Natural killer cell (primary cell): ENCODE measurements at regions not wholly inside any gene's neighbourhood (a gene's known extent, or its start where the extent isn't known, plus 50 kb on each side); places are given as distances from the start of the nearest gene placed in this dataset.
"Not testable (repeated sequence)": the region's sequence is repeated elsewhere in the genome, so short reads cannot be mapped to it uniquely, and the experiment has no call there.

ENCODE experiments used
- ATAC-seq, 3 donors: fragments of 150-1000 bp in 2 of 3; fragments of 200-7000 bp in 1 of 3; cut with Tn5 transposase; 1 replicate in 1 of 3; 2 replicates in 2 of 3; pipeline ENCODE4 v1.10.0; 2021; ENCODE audit warnings: mild to moderate bottlenecking in 2 of 3, moderate library complexity in 2 of 3
- DNase-seq, 2 donors: peaks; one replicate each; pipeline versions ENCODE4 v3.0.0 to v3.0.0-alpha.2; 2013 to 2021; ENCODE audit warnings: mixed read lengths in 1 of 2
- H3K27ac ChIP-seq: one replicate; pipeline ENCODE4 v1.5.1; 2013; ENCODE audit warnings: mild to moderate bottlenecking, low read length
- H3K27me3 ChIP-seq: one replicate; pipeline ENCODE4 v1.6.1; 2013; ENCODE audit warnings: low read length; ENCODE audit not compliant: control insufficient read depth, insufficient read depth
- H3K36me3 ChIP-seq: one replicate; pipeline ENCODE4 v1.6.1; 2013; ENCODE audit warnings: low read length; ENCODE audit not compliant: control insufficient read depth, insufficient read depth
- H3K4me1 ChIP-seq: one replicate; pipeline ENCODE4 v1.6.1; 2013; ENCODE audit warnings: low read length; ENCODE audit not compliant: control insufficient read depth, insufficient read depth
- H3K4me3 ChIP-seq: one replicate; pipeline ENCODE4 v1.5.1; 2013; ENCODE audit warnings: low read length
- H3K9me3 ChIP-seq: one replicate; pipeline ENCODE4 v1.6.1; 2013; ENCODE audit warnings: low read length; ENCODE audit not compliant: control insufficient read depth, insufficient read depth
- H3K27ac Mint-ChIP-seq, 2 donors: one replicate each; pipeline ENCODE4 v1.8.0; 2022; ENCODE audit warnings: mild to moderate bottlenecking in 2 of 2, mixed read lengths in 2 of 2, moderate library complexity in 1 of 2
- H3K27me3 Mint-ChIP-seq, 2 donors: one replicate each; pipeline ENCODE4 v1.8.0; 2022; ENCODE audit warnings: low read depth in 2 of 2, mixed read lengths in 2 of 2
- H3K36me3 Mint-ChIP-seq: one replicate; pipeline ENCODE4 v1.8.0; 2022; ENCODE audit warnings: mixed read lengths
- H3K4me1 Mint-ChIP-seq, 2 donors: one replicate each; pipeline ENCODE4 v1.8.0; 2022; ENCODE audit warnings: mixed read lengths in 2 of 2
- H3K4me3 Mint-ChIP-seq: one replicate; pipeline ENCODE4 v1.8.0; 2022; ENCODE audit warnings: mild to moderate bottlenecking, moderate library complexity, mixed read lengths
- H3K9me3 Mint-ChIP-seq, 2 donors: one replicate each; pipeline ENCODE4 v1.8.0; 2022; ENCODE audit warnings: mixed read lengths in 2 of 2
- CTCF ChIP-seq: fragments of 200-600 bp; IDR thresholded peaks from one replicate; pipeline ENCODE4 v1.8.0; 2022; ENCODE audit warnings: antibody characterized with exemption
- WGBS: methylation state at CpG from one replicate; pipeline ENCODE4 v1.1.7; 2013; ENCODE audit warnings: missing lambda C conversion rate; ENCODE audit not compliant: insufficient coverage; 5-methylcytosine and 5-hydroxymethylcytosine counted together
- intact Hi-C: fragments of 100-400 bp; cut with micrococcal nuclease; formaldehyde crosslinking; loops from one replicate; pipeline ENCODE4 v1.14.2; 2022

- Histone ChIP-seq H3K9me3 (no peaks in the 10 kb centered on the region), H3K36me3 (no peaks in the 10 kb centered on the region), H3K27ac (no peak overlapping the region), H3K4me1 (no peaks in the 10 kb centered on the region), H3K27me3 (no peaks in the 10 kb centered on the region), H3K4me3 (no peak overlapping the region)
- Mint-ChIP-seq H3K4me1 (no peaks in the 10 kb centered on the region), H3K27me3 (no peaks in the 10 kb centered on the region), H3K4me3 (no peak overlapping the region), H3K36me3 (no peaks in the 10 kb centered on the region), H3K9me3 (peaks cover 8 to 14% of the 10 kb centered on the region in 2 donors), H3K27ac (no peak overlapping the region)
- no peak for ATAC-seq
- no peak for TF ChIP-seq CTCF
- intact Hi-C loops = no loop called here
- 79% methylated on average over 1 of the region's 1 CpG for WGBS
- no peak for DNase-seq
These were observed 838.5 kb downstream of the DIPK2A start for GRCh38 chr3:144810160-144810559.

GRCh38 chr3:144815655-144816054, 844.0 kb downstream of the DIPK2A start:
- no peak for TF ChIP-seq CTCF
- Histone ChIP-seq H3K27me3 (no peaks in the 10 kb centered on the region), H3K36me3 (no peaks in the 10 kb centered on the region), H3K4me1 (no peaks in the 10 kb centered on the region), H3K9me3 (no peaks in the 10 kb centered on the region), H3K27ac (no peak overlapping the region), H3K4me3 (no peak overlapping the region)
- Mint-ChIP-seq H3K9me3 (peaks cover 8 to 15% of the 10 kb centered on the region in 2 donors), H3K27ac (no peak overlapping the region), H3K36me3 (no peaks in the 10 kb centered on the region), H3K4me3 (no peak overlapping the region), H3K4me1 (no peaks in the 10 kb centered on the region), H3K27me3 (no peaks in the 10 kb centered on the region)
- ATAC-seq = no peak
- WGBS = 40% methylated on average over 1 of the region's 3 CpGs
- DNase-seq = no peak
- intact Hi-C loops = no loop called here

GRCh38 chr3:144816323-144816722, 844.7 kb downstream of the DIPK2A start:
- H3K27ac ChIP-seq = no peak overlapping the region
- H3K4me3 Mint-ChIP-seq = no peak overlapping the region
- intact Hi-C loops = no loop called here
- DNase-seq (no peak), ATAC-seq (no peak)
- no peak overlapping the region for H3K4me3 ChIP-seq
- H3K4me1 ChIP-seq = no peaks in the 10 kb centered on the region
- no peaks in the 10 kb centered on the region for H3K27me3 Mint-ChIP-seq
- no peaks in the 10 kb centered on the region for H3K27me3 ChIP-seq
- H3K9me3 Mint-ChIP-seq = peaks cover 11 to 17% of the 10 kb centered on the region in 2 donors
- H3K4me1 Mint-ChIP-seq = no peaks in the 10 kb centered on the region
- TF ChIP-seq CTCF = no peak
- H3K36me3 ChIP-seq = no peaks in the 10 kb centered on the region
- 82% methylated on average over 2 of the region's 2 CpGs for WGBS
- H3K27ac Mint-ChIP-seq = no peak overlapping the region
- H3K9me3 ChIP-seq = no peaks in the 10 kb centered on the region
- no peaks in the 10 kb centered on the region for H3K36me3 Mint-ChIP-seq

- no peak overlapping the region for H3K4me3 Mint-ChIP-seq
- no peak overlapping the region for H3K27ac Mint-ChIP-seq
- no peak overlapping the region for H3K27ac ChIP-seq
- peaks cover 9 to 11% of the 10 kb centered on the region in 2 donors for H3K9me3 Mint-ChIP-seq
- H3K27me3 ChIP-seq = no peaks in the 10 kb centered on the region
- DNase-seq (no peak), ATAC-seq (no peak)
- no peaks in the 10 kb centered on the region for H3K36me3 Mint-ChIP-seq
- no peaks in the 10 kb centered on the region for H3K4me1 ChIP-seq
- H3K4me1 Mint-ChIP-seq = no peaks in the 10 kb centered on the region
- H3K9me3 ChIP-seq = no peaks in the 10 kb centered on the region
- H3K36me3 ChIP-seq = no peaks in the 10 kb centered on the region
- no peak for TF ChIP-seq CTCF
- H3K4me3 ChIP-seq = no peak overlapping the region
- intact Hi-C loops = no loop called here
- H3K27me3 Mint-ChIP-seq = no peaks in the 10 kb centered on the region
These were observed 847.4 kb downstream of the DIPK2A start for GRCh38 chr3:144818973-144819372.

GRCh38 chr3:144820232-144820631, 848.6 kb downstream of the DIPK2A start:
- WGBS = 67% methylated on average over 2 of the region's 2 CpGs
- H3K36me3 ChIP-seq, H3K4me3 Mint-ChIP-seq, DNase-seq, ATAC-seq, H3K27me3 ChIP-seq, H3K27me3 Mint-ChIP-seq, H3K4me1 ChIP-seq, H3K4me1 Mint-ChIP-seq, H3K27ac Mint-ChIP-seq, H3K27ac ChIP-seq, H3K9me3 ChIP-seq, intact Hi-C loops, H3K4me3 ChIP-seq, H3K36me3 Mint-ChIP-seq, H3K9me3 Mint-ChIP-seq: not testable (repeated sequence)
